ENCODE measurements at regions not wholly inside any gene's neighbourhood (a gene's known extent, or its start where the extent isn't known, plus 50 kb on each side); places are given as distances from the start of the nearest gene placed in this dataset.
"Not testable (repeated sequence)": the region's sequence is repeated elsewhere in the genome, so short reads cannot be mapped to it uniquely, and the experiment has no call there.

DNA sequence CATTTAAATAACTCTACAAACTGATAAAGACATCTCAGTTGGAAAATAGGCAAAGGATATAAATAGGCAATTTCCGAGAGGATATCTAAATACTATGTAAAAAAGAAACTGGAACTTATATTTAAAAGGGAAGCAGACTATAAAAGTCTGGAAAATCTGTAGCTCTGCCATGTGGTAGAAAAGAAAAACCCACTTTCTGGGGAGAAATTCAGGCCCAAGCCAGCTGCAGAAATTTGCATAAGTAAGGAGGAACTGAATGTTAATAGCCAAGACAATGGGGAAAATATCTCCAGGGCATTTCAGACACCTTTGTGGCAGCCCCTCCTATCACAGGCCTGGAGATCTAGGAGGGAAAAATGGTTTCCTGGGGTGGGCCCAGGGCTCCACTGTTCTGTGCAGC, 97.8 kb upstream of the ZBED5 start:
- no peak for DNase-seq (ENCODE audit: low read depth)

DNA sequence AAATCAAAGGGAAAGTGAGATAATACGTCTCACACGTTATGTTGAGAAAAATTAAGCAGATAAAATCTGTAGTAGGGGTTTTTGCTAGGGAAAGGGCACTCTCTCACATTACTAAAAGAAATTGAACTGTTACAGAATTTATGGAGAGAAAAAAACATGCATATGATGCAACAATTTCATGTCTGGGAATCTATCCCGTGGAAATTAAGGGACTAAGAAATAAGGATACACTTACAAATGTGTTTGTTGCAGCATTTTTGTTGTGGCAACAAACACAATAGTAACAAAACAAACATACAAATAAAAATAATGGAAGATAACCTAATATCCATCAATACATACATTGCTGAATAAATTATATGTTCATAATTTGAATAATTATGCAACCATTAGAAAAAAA, 96.3 kb upstream of the ZBED5 start:
- no peak for DNase-seq (ENCODE audit: low read depth)

DNA sequence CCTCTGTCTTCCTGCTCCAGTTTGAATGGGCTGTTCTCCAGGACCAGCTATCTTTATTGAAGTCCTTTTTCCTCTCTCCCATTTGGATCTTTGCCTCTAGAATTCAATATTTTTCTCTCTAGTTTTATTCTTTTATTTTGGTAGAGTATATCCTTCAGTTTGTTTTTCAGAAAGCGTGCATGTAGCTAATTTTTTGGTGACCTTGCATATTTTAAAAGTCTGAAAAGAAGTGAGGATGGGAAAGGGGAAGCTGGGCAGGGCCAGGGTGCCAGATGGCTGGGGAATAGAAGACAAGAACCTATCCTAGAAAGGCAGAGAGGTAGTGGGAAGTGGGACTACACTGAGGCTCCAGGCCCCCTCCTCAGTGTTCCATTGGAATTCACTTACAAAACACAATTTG, 95.0 kb upstream of the ZBED5 start:
- DNase-seq (ENCODE audit: low read depth) = no peak

DNA sequence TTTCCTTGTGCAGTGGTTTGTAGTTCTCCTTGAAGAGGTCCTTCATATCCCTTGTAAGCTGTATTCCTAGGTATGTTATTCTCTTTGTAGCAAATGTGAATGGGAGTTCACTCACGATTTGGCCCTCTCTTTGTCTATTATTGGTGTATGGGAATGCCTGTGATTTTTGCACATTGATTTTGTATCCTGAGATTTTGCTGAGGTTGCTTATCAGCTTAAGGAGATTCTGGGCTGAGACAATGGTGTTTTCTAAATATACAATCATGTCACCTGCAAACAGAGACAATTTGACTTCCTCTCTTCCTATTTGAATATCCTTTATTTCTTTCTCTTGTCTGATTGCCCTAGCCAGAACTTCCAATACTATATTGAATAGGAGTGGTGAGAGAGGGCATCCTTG, 90.1 kb upstream of the ZBED5 start:
- DNase-seq (ENCODE audit: low read depth) = not testable (repeated sequence)

DNA sequence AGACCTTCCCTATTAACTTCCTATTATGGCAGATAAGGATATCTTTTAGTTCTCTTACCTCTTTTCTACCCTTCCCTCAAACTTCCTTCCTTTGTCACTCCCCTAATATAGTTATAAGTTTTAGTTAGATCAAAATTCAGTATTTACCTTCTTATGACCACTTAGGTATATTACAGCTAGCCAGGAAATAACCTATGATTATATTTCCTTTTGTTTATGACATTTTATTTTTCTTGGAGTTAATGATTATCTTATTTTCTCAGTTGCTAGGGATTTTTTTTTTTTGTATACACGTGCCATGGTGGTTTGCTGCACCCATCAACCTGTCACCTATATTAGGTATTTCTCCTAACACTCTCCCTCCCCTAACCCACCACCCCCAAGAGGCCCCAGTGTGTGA, 88.2 kb upstream of the ZBED5 start:
- no peak for DNase-seq (ENCODE audit: low read depth)

DNA sequence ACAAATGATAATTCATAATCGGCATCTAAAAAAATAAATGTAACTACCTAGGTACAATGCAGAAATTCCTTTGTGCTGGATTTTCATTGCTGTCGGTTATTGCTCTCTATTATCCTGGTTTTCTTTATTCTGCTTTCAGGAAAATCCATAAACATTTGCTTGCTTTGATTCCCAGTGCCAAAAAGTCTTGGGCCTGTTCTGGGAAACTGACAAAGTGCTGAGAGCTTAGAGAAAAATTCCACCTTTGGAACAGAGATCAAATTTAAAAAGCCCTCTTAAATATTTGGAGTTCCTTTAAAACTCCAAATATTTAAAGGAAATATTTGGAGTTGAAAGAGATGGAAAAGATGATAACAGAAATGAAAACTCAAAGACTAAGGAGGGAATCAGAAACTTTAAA, 87.3 kb upstream of the ZBED5 start:
- DNase-seq (ENCODE audit: low read depth) = no peak

DNA sequence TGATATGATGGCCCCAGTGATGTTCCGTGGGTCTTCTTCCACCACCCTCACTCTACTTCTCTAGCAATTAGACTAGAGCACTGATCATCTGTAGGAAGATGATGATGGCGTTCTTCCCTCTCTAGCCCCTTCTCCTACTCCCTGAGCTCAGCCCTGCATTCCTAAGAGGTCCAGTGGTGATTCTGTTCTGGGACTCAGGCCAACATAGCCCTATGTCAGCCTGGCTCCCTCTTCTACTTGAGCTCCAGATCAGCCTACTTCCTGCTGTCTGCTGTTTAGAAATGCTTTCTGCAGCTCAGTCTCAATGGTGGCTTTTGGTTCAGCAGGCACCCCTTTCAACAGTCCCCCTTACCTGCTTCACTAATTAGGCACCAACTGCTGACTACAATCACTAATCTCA, 86.1 kb upstream of the ZBED5 start:
- no peak for DNase-seq (ENCODE audit: low read depth)

DNA sequence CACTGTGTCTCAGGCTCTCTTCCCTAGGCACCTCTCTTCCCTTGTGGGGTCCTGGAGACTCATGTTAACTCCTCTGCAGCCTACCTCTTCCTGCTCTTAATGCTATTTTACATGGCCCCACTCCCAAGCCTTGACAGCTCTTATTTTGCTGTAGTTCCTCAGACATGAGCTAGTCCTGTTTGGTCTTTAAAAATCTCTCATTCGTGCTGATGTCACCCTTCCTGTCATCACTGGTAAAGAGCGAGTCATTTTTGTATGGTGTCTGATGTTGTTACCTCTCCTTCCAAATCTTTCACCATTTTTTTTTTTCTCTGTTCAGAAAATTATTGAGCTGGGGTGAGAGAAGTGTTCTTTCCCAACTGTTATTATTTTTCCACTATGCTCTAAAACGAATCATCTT, 84.8 kb upstream of the ZBED5 start:
- no peak for DNase-seq (ENCODE audit: low read depth)

DNA sequence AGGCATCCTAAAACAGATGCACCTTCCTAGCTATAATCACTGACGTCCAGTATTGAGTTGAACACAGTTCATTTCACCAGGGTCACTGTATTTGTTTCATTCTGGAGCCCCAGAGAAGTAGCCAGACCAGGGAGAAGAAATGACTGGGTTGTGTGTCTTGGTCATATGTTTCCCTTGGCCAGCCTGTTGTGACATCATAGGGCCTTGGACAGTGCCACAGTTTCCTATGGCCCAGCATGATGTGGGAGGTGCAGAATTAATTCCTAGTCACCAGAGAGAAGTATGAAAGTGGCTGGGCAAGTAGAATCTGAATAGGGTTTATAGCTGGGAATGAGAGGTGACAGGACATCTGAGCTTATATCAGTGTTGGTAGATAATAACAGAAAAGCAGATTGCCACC, 84.0 kb upstream of the ZBED5 start:
- no peak for DNase-seq (ENCODE audit: low read depth)

DNA sequence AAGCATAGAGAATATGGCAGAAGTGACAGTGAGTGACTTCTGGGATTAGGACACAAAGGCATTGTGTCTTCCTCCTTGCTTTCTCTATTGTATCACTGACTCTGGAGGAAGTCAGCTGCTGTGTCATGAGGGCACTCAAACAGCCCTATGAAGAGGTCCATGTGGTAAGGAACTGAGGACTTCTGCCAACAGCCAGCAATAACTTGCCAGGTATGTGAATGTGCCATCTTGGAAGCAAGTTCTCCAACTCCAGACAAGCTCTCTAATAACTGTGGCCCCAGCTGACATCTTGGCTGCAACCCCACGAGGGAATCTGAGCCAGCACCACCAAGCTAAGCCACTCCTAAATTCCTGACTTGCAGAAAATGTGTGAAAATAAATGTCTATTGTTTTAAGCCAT, 83.6 kb upstream of the ZBED5 start:
- no peak for DNase-seq (ENCODE audit: low read depth)

DNA sequence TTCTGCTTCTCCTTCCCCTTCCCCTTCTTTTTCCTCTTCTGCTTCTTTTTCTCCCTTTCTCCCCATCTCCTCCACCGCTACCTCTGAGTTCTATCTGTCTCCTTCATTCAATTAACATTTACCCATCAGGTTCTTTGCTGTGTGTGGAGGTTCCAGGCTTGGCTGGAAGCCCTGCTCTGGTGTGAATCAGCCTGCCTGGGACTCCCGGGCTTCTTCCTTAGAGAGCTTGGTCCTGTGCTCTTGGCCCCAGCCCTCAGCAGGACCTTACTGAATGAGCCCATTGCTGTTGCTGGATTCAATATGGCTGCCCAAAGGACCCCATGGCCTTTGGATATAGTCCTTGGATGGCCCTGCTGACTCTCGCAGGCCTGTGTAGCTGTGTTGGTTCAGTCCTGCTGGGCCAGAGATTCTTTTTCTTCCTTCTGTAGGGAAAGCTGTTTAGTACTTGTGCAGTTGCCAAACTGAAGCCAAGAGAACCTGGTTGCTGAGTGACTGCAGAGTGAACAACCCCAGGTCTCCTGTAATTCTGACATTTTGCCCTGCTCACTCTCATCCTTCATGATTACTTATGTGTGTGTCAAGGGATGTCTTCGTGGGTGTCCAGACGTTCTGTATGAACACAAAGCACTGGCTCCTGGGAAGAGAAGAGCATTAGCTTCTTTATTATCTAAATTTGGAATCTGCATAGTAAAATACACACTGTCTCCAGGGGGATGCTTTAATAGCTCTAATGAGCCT, 81.0 kb upstream of the ZBED5 start:
- no peak for DNase-seq (ENCODE audit: low read depth)

DNA sequence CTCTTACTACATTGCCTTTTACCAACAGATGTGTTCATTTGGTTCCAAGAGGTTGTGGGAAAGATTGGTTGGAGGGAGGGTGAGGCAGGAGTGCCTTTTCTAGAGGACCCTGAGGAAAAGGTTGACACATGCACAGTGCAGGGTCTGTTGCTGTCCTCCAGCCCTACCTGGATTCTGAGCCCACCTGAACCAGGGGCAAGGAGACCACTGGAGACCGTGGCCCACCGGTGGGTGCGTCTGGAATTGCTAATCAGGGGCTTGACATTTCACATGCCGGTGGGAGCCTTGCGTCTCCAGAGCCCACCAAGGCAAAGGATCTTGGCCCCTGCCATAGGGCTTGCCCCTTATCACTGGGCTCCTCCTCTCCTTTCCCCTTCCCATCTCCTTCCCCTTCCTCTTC, 80.4 kb upstream of the ZBED5 start:
- no peak for DNase-seq (ENCODE audit: low read depth)

DNA sequence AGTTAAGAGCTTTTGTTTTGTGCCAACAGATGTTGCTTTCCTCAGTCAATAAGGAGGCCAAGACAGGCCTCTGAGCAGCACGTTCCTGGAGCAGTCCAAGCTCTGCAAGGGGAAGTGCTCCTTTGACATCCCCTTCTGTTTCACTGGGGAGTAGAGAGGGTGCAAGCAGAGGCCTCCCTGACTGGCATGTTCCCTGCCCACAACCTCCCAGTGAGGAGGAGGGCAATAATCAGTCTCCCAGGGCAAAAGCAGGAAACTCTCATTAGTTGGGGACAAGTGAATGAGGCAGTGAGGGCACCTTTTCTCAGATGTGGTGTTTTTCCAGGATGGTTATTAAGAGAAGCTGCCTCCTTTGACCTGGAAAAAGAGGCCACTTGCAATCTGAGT, 79.5 kb upstream of the ZBED5 start:
- DNase-seq (ENCODE audit: low read depth) = no peak

DNA sequence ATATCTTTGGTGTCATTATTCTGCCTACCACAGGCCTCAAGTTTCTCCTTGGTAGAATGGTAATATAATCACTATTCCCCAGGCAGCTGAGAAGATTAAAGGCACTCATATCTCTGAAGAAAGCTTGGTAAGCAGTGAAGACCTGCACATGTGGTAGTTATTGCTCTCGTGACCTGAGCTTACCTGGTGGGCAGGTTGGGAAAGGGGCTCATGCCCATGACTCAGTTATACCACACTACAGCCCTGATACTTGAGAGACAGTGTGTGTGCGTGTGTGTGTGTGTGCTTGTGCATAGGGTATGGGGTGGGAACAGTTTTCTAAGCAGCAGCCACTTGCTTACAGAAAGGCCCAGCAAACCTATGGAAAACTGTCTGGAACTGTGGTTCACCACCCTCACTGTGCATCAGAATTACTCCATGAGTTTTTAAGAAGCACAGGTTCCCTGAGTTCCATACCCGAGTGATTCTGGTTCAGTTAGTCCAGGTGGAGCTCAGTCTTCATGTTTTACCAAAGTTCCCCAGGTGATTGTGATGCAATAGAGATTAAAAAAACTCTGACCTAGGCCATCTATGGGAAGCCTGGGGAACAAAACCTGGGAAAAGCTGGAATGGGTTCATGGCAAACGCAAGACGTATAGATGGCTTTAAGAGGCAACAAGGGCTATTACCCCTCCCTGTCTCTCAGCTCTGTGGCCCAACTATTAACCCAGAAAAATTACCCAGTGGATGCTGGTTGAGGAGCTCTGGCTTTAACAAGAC, 79.0 kb upstream of the ZBED5 start:
- no peak for DNase-seq (ENCODE audit: low read depth)

DNA sequence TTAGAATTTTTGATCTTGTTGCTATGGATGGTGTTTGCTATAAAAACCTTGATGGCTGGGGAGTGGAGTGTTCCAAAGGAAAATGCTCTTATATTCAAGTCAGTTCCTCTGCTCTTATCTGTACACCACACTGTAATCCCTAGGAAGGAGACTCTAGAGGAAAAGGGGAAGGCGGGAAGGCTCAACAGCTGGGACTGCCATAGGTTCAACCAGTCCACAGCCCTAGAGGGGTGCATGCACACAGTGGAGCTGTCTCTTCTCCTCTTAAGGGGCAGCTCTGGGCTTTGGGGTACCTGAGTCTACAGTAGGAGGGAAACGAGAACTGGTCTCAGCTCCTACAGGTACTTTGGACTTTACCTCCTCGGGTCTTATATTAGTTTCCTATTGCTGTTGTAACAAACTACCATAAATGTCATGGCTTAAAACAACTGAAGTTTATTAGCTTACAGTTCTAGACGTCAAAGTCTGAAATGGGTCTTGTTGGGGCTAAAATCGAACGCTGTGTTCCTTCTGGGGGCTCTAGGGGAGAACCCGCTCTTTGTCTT, 77.2 kb upstream of the ZBED5 start:
- no peak for DNase-seq (ENCODE audit: low read depth)

DNA sequence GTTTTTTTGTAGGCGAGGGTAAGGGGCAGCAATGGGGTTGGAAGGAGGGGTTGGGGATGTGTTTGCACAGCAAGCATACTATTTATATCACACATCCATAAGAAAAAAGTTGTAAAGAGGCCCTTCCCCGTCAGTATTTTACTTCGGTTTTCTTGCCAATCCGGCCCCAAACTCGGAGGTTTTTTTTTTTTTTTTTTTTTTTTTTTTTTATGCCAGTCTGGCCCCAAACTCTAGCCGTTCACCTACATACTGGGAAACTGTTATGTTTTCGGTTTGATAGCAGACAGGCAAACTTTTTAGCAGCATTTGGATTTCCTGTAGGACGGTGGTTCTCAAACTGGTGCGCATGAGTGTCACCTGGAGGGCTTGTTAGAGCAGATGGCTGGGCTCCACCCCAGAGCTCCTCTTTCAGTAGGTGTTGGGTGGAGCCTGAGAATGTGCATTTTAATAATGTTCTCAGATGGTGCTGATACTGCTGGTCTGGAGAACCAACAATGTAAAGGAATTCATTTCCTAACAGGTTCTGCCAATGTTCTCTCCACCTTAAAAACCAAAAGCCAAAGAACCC, 76.5 kb upstream of the ZBED5 start:
- no peak for DNase-seq (ENCODE audit: low read depth)

DNA sequence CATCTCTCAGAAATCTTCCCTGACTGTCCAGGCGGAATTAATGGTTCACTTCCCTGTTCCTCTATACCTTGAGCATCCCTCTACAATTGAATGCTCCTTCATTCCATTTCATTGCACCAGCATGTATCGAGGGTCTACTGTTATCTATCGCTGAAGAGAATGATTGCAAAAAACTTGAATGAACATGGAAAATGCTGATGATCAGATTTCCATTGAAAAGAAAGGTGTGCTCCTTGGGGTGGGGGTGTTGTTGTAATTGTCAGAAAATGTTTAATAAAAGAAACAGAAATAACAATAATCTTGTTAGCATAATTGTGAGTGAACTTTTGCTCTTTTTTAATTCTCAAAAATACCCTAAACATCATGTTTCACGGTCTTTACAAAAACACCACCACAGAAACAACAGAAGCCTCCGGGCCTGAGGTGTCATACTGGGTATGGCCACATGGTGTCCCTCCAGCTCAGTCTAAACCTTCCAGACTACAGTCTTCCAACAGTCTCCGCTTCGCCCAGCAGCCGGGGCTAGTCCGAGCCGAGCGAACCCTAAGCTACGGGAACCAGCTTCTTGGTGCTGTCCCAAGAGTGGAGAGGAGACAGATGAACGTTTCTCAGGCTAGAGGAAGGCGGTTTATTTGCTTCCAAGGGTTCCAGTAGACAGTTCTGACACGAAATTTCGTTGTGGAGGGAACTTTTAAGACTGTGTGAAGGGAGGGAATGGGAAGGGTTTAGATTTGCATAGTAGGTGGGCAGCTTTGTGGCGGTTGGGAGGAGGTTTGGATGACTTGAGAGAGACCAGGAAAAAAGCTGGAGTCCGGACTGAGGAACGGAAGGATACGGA, 75.8 kb upstream of the ZBED5 start:
- DNase-seq (ENCODE audit: low read depth) = peak; percentile 69

DNA sequence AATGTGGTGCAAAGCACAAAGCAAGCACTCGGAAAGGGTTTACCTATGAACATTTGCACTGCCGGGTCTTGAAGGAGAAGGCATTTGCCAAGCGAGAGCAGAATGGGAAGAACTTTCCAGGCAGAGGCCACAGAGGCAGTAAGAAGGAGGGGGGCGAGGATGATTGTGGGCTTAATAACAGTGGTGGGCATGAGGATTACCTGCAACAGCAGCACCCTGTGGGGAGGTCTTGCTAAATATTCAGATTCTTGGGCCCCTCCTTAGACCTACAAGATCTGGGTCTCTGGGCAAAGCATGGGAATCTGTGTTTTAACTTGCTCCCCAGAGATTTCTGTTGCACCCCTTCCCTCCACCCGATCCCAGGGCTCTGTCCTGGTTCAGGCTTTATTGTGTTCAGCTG, 75.1 kb upstream of the ZBED5 start:
- no peak for DNase-seq (ENCODE audit: low read depth)

DNA sequence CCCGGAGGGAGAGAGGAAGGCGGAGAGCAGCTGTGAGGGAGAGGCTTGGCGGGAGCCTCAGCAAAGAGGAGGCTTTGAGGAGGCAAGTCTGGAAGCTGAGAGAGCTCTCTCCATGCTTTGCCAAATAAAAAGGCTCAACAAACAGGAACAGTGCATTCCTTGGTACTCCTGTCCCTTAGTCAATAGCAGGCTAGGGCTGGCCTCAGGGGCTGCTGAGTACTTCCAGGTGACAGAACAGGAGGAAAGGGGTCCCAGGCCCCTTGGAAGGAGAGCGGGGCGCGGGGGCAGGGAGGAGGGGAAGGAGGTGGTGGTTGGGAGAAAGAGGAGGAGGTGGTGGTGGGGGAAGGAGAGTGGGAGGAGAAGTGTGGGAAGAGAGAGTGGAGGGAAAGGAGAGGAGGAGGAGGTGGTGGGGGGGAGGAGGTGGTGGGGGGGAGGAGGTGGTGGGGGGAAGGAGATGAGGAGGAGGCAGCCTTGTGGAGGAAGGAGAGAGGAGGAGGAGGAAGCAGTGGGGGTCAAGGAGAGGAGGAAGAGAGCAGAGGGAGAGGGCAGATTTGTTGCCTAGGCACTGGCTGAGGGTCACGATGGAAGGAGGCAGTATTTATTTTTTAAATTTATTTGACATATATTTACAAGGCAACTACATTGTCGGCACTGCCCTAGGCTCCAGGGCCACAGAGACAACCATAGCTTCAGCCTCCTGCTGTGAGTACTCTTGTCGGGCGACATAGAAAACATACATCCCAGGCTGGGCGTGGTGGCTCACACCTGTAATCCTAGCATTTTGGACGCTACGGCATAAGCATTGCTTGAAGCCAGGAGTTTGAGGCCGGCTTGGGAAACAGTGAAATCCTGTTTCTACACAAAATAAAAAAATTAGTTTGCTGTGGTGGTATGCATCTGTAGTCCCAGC, 74.2 kb upstream of the ZBED5 start:
- no peak for DNase-seq (ENCODE audit: low read depth)

DNA sequence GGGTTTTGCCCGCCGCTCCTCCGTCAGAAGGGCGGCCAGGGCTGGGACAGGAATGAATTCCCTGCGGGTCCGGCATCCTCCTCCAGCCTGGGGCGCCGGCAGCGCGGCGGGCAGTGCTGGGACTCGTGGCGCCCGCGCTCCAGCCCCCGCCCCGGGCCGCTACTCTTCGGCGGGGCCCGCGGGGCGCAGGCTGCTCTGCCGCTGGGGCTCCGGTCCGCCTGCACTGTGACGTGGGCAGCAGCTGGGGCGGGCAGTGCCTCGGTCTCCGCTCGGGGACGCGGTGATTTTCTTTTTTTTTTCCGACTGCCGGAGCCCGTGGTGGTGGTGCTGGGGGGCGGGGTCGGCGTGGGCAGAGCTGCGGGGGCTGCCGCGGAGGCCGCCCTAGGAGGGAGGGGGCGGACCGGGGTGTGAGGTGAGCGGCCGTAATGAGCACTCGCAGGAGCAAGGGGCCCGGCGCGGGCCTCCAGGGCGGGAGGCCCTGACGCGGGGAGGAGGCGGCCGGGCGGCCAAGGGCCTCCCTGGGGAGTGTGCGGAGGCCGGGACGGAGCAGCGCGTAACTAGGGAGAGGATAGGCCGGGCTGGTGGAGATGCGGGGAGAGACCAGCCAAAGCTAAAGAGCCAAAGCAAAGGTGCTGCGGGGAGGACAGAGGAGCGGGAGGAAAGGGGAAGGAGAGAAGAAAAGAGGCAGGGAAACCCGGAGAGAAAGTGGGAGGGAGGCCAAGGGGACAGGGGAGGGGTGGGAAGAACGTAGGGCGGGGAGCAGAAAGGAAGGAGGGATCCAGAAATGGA, 73.3 kb upstream of the ZBED5 start:
- no peak for DNase-seq (ENCODE audit: low read depth)

Data from stimulated activated CD8-positive, alpha-beta memory T cell treated with anti-CD3 and anti-CD28 coated beads, Interleukin-12 subunit alpha, Interleukin-12 subunit beta, amount 100 ng/mL, for 1 hour (primary cell).